SK-N-SH (cell line): ENCODE measurements at regions not wholly inside any gene's neighbourhood (a gene's known extent, or its start where the extent isn't known, plus 50 kb on each side); places are given as distances from the start of the nearest gene placed in this dataset.

Source experiments
- CTCF ChIA-PET: fragments of 300-600, 350-600 bp; formaldehyde crosslinking; extraction: SDS; loops from one replicate; lab custom pipeline; 2021; lab: Yijun Ruan, JAX
- POLR2A ChIA-PET: fragments of 350-600 bp; sonication (Branson Sonifier 250); formaldehyde crosslinking; extraction: SDS; loops from one replicate; lab custom pipeline; 2020; ENCODE audit warnings: antibody characterized with exemption, inconsistent platforms; lab: Yijun Ruan, JAX
- DNase-seq: peaks from one replicate; pipeline ENCODE4 v3.0.0; 2012
- H2AFZ ChIP-seq: fragments of 200-600 bp; sonication (generic); 2 replicates; pipeline ENCODE4 v1.8.1; 2016; ENCODE audit warnings: antibody characterized with exemption, mild to moderate bottlenecking, low read depth
- H3F3A ChIP-seq: fragments of 200-600 bp; sonication (generic); replicated peaks from 2 replicates; pipeline ENCODE3; 2016; ENCODE audit warnings: antibody characterized with exemption, mild to moderate bottlenecking; ENCODE audit not compliant: insufficient read depth
- H3K27ac ChIP-seq, 2 experiments: fragments of 200-500 bp in 1 of 2; fragments of 200-600 bp in 1 of 2; sonication (Bioruptor generic) in 1 of 2; sonication (generic), shearing (Covaris generic) in 1 of 2; 2 replicates each; pipeline versions ENCODE4 v1.5.1 to v1.6.1; 2014 to 2016; ENCODE audit warnings: low read depth in 2 of 2, inconsistent platforms in 1 of 2, low read length in 1 of 2, mild to moderate bottlenecking in 1 of 2, mixed read lengths in 1 of 2
- H3K27me3 ChIP-seq: fragments of 200-600 bp; sonication (generic), shearing (Covaris generic); 2 replicates; pipeline ENCODE4 v1.6.1; 2016; ENCODE audit warnings: mixed run types; ENCODE audit not compliant: insufficient read depth
- H3K36me3 ChIP-seq, 2 experiments: fragments of 200-500 bp in 1 of 2; fragments of 200-600 bp in 1 of 2; sonication (Bioruptor generic) in 1 of 2; sonication (generic) in 1 of 2; replicated peaks in 1 of 2; 2 replicates each; pipeline versions ENCODE3 to v1.5.1; 2014 to 2016; ENCODE audit warnings: low read length in 1 of 2, mild to moderate bottlenecking in 1 of 2; ENCODE audit not compliant: insufficient read depth in 2 of 2, control insufficient read depth in 1 of 2
- H3K4me1 ChIP-seq, 2 experiments: fragments of 200-500 bp in 1 of 2; fragments of 200-600 bp in 1 of 2; sonication (Bioruptor generic) in 1 of 2; sonication (generic), shearing (Covaris generic) in 1 of 2; 2 replicates each; pipeline versions ENCODE4 v1.5.1 to v1.6.1; 2014 to 2016; ENCODE audit warnings: low read depth in 1 of 2, low read length in 1 of 2, mixed run types in 1 of 2; ENCODE audit not compliant: insufficient read depth in 2 of 2, control insufficient read depth in 1 of 2
- H3K4me2 ChIP-seq: fragments of 200-600 bp; sonication (generic), shearing (Covaris generic); 2 replicates; pipeline ENCODE4 v1.6.1; 2017; ENCODE audit warnings: mixed run types
- H3K4me3 ChIP-seq, 2 experiments: fragments of 200-500 bp in 1 of 2; fragments of 200-600 bp in 1 of 2; sonication (Bioruptor generic) in 1 of 2; sonication (generic), shearing (Covaris generic) in 1 of 2; 2 replicates each; pipeline versions ENCODE4 v1.5.1 to v1.8.1; 2014 to 2016; ENCODE audit warnings: low read depth in 2 of 2, inconsistent platforms in 1 of 2, low read length in 1 of 2, mild to moderate bottlenecking in 1 of 2, mixed read lengths in 1 of 2, moderate library complexity in 1 of 2
- H3K79me2 ChIP-seq: fragments of 200-600 bp; sonication (generic); 2 replicates; pipeline ENCODE4 v1.8.1; 2017; ENCODE audit warnings: mild to moderate bottlenecking; ENCODE audit not compliant: insufficient read depth
- H3K9ac ChIP-seq: fragments of 200-600 bp; sonication (generic); 2 replicates; pipeline ENCODE4 v1.6.1; 2017; ENCODE audit warnings: mixed run types
- H3K9me2 ChIP-seq: fragments of 200-600 bp; sonication (generic); 2 replicates; pipeline ENCODE4 v1.6.1; 2017; ENCODE audit warnings: mixed run types
- H3K9me3 ChIP-seq: fragments of 200-600 bp; sonication (generic); 2 replicates; pipeline ENCODE4 v1.6.1; 2017; ENCODE audit warnings: mixed run types, mild to moderate bottlenecking, moderate library complexity
- H4K20me1 ChIP-seq: fragments of 200-600 bp; sonication (generic); 2 replicates; pipeline ENCODE4 v1.6.1; 2017; ENCODE audit warnings: mild to moderate bottlenecking, mixed run types; ENCODE audit not compliant: insufficient read depth
- CTCF ChIP-seq: fragments of 200-600 bp; sonication (generic); IDR thresholded peaks from 2 replicates; pipeline ENCODE4 v1.6.1; 2017; ENCODE audit warnings: antibody characterized with exemption, mild to moderate bottlenecking, moderate library complexity
- ELF1 ChIP-seq: IDR thresholded peaks from 2 replicates; pipeline ENCODE4 v1.4.0; 2012
- EP300 ChIP-seq, 2 experiments: IDR thresholded peaks; 2 replicates each; pipeline versions ENCODE4 v1.4.0 to v1.6.1; 2012; ENCODE audit warnings: borderline replicate concordance in 1 of 2, low read depth in 1 of 2, low read length in 1 of 2
- EZH2phosphoT487 ChIP-seq: fragments of 200-600 bp; sonication (generic); IDR thresholded peaks from 2 replicates; pipeline ENCODE4 v1.6.1; 2017; ENCODE audit warnings: low read depth, mixed run types, mild to moderate bottlenecking, antibody characterized with exemption, moderate library complexity, borderline replicate concordance
- FOSL2 ChIP-seq: IDR thresholded peaks from 2 replicates; pipeline ENCODE4 v1.4.0; 2012; ENCODE audit warnings: low read depth, mild to moderate bottlenecking, moderate library complexity, borderline replicate concordance
- FOXM1 ChIP-seq: IDR thresholded peaks from 2 replicates; pipeline ENCODE4 v1.4.0; 2012; ENCODE audit warnings: low read depth, mild to moderate bottlenecking
- GABPA ChIP-seq: IDR thresholded peaks from 2 replicates; pipeline ENCODE4 v1.4.0; 2012; ENCODE audit warnings: low read depth, mild to moderate bottlenecking
- GATA2 ChIP-seq: sonication (generic); formaldehyde crosslinking; IDR thresholded peaks from 2 replicates; pipeline ENCODE4 v1.5.0; 2020; ENCODE audit warnings: mild to moderate bottlenecking, missing genetic modification reagents
- JUND ChIP-seq: IDR thresholded peaks from 2 replicates; pipeline ENCODE4 v1.4.0; 2012
- MAX ChIP-seq: IDR thresholded peaks from 2 replicates; pipeline ENCODE4 v1.4.0; 2012; ENCODE audit warnings: low read depth
- MXI1 ChIP-seq: IDR thresholded peaks from 2 replicates; pipeline ENCODE4 v1.6.1; 2012; ENCODE audit warnings: mild to moderate bottlenecking, low read depth, low read length, improper control_type of control experiment
- NRF1 ChIP-seq: IDR thresholded peaks from 2 replicates; pipeline ENCODE4 v1.6.1; 2012; ENCODE audit warnings: low read depth, mild to moderate bottlenecking, low read length
- RAD21 ChIP-seq: IDR thresholded peaks from 2 replicates; pipeline ENCODE4 v1.6.1; 2012; ENCODE audit warnings: mild to moderate bottlenecking, low read length
- REST ChIP-seq: IDR thresholded peaks from 2 replicates; pipeline ENCODE4 v1.6.1; 2012; ENCODE audit warnings: mild to moderate bottlenecking, low read depth, low read length, moderate library complexity
- RFX5 ChIP-seq: IDR thresholded peaks from 2 replicates; pipeline ENCODE4 v1.6.1; 2012; ENCODE audit warnings: mild to moderate bottlenecking, improper control_type of control experiment, low read length
- SIN3A ChIP-seq: IDR thresholded peaks from 2 replicates; pipeline ENCODE4 v1.6.1; 2012; ENCODE audit warnings: low read depth, mild to moderate bottlenecking, low read length, moderate library complexity, borderline replicate concordance
- SMC3 ChIP-seq: IDR thresholded peaks from 2 replicates; pipeline ENCODE4 v1.6.1; 2012; ENCODE audit warnings: low read depth, low read length, improper control_type of control experiment
- USF1 ChIP-seq: IDR thresholded peaks from 2 replicates; pipeline ENCODE4 v1.4.0; 2012; ENCODE audit warnings: low read depth, borderline replicate concordance
- USF2 ChIP-seq: fragments of 150-350 bp; IDR thresholded peaks from 2 replicates; pipeline ENCODE4 v1.6.1; 2017; ENCODE audit warnings: antibody characterized with exemption, low read length, low read depth, borderline replicate concordance
- ZBTB33 ChIP-seq: IDR thresholded peaks from 2 replicates; pipeline ENCODE4 v1.4.0; 2012; ENCODE audit warnings: low read depth, borderline replicate concordance
- WGBS: methylation state at CpG from one replicate; pipeline ENCODE4 v1.1.6; 2017; ENCODE audit warnings: low lambda C conversion rate; 5-methylcytosine and 5-hydroxymethylcytosine counted together

GRCh38 chr21:34012640-34013039, 60.7 kb upstream of the MRPS6 start:
- no peaks in the 10 kb centered on the region for H4K20me1 ChIP-seq
- no peak overlapping the region for H3K27ac ChIP-seq
- H3K36me3 ChIP-seq = no peaks in the 10 kb centered on the region
- no peaks in the 10 kb centered on the region for H3F3A ChIP-seq
- ChIA-PET POLR2A (no interaction called here), CTCF (interaction anchor here (1.6 kb wide), 1 partner anchor 89 kb away, joined by 5 read pairs; no protein-coding TSS in a partner anchor)
- no peak overlapping the region for H3K4me3 ChIP-seq
- H2AFZ ChIP-seq = no peak overlapping the region
- no peaks in the 10 kb centered on the region for H3K9me2 ChIP-seq
- H3K27me3 ChIP-seq = no peaks in the 10 kb centered on the region
- 40% methylated on average over 3 of the region's 3 CpGs for WGBS
- H3K9ac ChIP-seq = no peak overlapping the region
- DNase-seq = no peak
- TF ChIP-seq REST (no peak), FOXM1 (no peak), RAD21 (no peak), EP300 (IDR thresholded peaks at IDR 0.05; ENCODE audit: borderline replicate concordance in 1 of 2, low read depth in 1 of 2, low read length in 1 of 2) (no peak), SMC3 (no peak), USF2 (no peak), NRF1 (no peak), ZBTB33 (no peak), RFX5 (no peak), MAX (no peak)
- no peaks in the 10 kb centered on the region for H3K4me1 ChIP-seq
- H3K9me3 ChIP-seq = no peaks in the 10 kb centered on the region
- H3K4me2 ChIP-seq = no peak overlapping the region
- H3K79me2 ChIP-seq = no peaks in the 10 kb centered on the region

GRCh38 chr21:34011660-34012059, 61.7 kb upstream of the MRPS6 start:
- H3K9me2 ChIP-seq = no peaks in the 10 kb centered on the region
- no peaks in the 10 kb centered on the region for H3K27me3 ChIP-seq
- H3F3A ChIP-seq = no peaks in the 10 kb centered on the region
- no peaks in the 10 kb centered on the region for H4K20me1 ChIP-seq
- ChIA-PET POLR2A (no interaction called here), CTCF (interaction anchor here (1.6 kb wide), 1 partner anchor 88 kb away, joined by 5 read pairs; no protein-coding TSS in a partner anchor)
- H3K9ac ChIP-seq = no peak overlapping the region
- no peak for DNase-seq
- no peak overlapping the region for H3K4me2 ChIP-seq
- no peak overlapping the region for H3K27ac ChIP-seq
- H3K4me1 ChIP-seq = no peaks in the 10 kb centered on the region
- 47% methylated on average over 1 of the region's 1 CpG for WGBS
- H2AFZ ChIP-seq = no peak overlapping the region
- no peaks in the 10 kb centered on the region for H3K36me3 ChIP-seq
- no peak overlapping the region for H3K4me3 ChIP-seq
- no peaks in the 10 kb centered on the region for H3K79me2 ChIP-seq
- H3K9me3 ChIP-seq = no peaks in the 10 kb centered on the region
- TF ChIP-seq ELF1 (no peak), USF1 (no peak), SMC3 (no peak), NRF1 (no peak), MXI1 (no peak), EZH2phosphoT487 (no peak), JUND (no peak), CTCF (no peak), FOSL2 (no peak), SIN3A (no peak), GATA2 (CRISPR knock-in tag) (no peak), GABPA (no peak)
